Cardiac muscle cell (in vitro differentiated cells and primary cell): ENCODE measurements at regions not wholly inside any gene's neighbourhood (a gene's known extent, or its start where the extent isn't known, plus 50 kb on each side); places are given as distances from the start of the nearest gene placed in this dataset.
A peak's percentile ranks its signal among the peaks of the same experiment; 100 is the strongest.

Experiments used
- DNase-seq, 2 donors: peaks; one replicate each; pipeline versions ENCODE4 v3.0.0 to v3.0.0-alpha.2; 2010 to 2017; ENCODE audit warnings: low read depth in 1 of 2, low spot score in 1 of 2
- H3K27ac ChIP-seq: fragments of 200-600 bp; sonication (generic); 2 replicates; pipeline ENCODE4 v1.5.1; 2016
- H3K27me3 ChIP-seq: fragments of 200-600 bp; sonication (generic); 2 replicates; pipeline ENCODE4 v1.6.0; 2016; ENCODE audit warnings: control low read depth
- H3K36me3 ChIP-seq: fragments of 200-600 bp; sonication (generic); 2 replicates; pipeline ENCODE4 v1.5.1; 2016; ENCODE audit warnings: control low read depth
- H3K4me1 ChIP-seq: fragments of 200-600 bp; sonication (generic); 2 replicates; pipeline ENCODE4 v1.8.1; 2017; ENCODE audit warnings: low read depth, mild to moderate bottlenecking, mixed run types
- H3K4me3 ChIP-seq: fragments of 200-600 bp; sonication (generic); 2 replicates; pipeline ENCODE4 v1.5.1; 2016; ENCODE audit warnings: mild to moderate bottlenecking
- H3K9me3 ChIP-seq: fragments of 200-600 bp; sonication (generic); 2 replicates; pipeline ENCODE4 v1.5.1; 2017; ENCODE audit warnings: low read depth, mild to moderate bottlenecking, control low read depth
- CTCF ChIP-seq: IDR thresholded peaks from 2 replicates; pipeline ENCODE4 v1.5.1; 2012; ENCODE audit warnings: low read depth, mild to moderate bottlenecking, low read length

- no peaks in the 10 kb centered on the region for H3K4me1 ChIP-seq
- no peak overlapping the region for H3K4me3 ChIP-seq
- no peak for TF ChIP-seq CTCF
- H3K36me3 ChIP-seq = no peaks in the 10 kb centered on the region
- DNase-seq = no peak
- H3K27ac ChIP-seq = no peak overlapping the region
- no peaks in the 10 kb centered on the region for H3K9me3 ChIP-seq
- no peaks in the 10 kb centered on the region for H3K27me3 ChIP-seq
Observed at GRCh38 chr1:90650401-90650800, 66.7 kb downstream of the BARHL2 start.

- H3K4me1 ChIP-seq = no peaks in the 10 kb centered on the region
- no peak overlapping the region for H3K27ac ChIP-seq
- TF ChIP-seq CTCF = no peak
Observed at GRCh38 chr1:90640325-90640724, 76.8 kb downstream of the BARHL2 start.

GRCh38 chr1:90622666-90623065 is 94.4 kb downstream of the BARHL2 start:
- Histone ChIP-seq H3K9me3 (no peaks in the 10 kb centered on the region), H3K27ac (no peak overlapping the region), H3K4me3 (no peak overlapping the region), H3K4me1 (no peaks in the 10 kb centered on the region), H3K27me3 (peaks cover 3% of the 10 kb centered on the region), H3K36me3 (no peaks in the 10 kb centered on the region)
- no peak for TF ChIP-seq CTCF
- no peak for DNase-seq

More at GRCh38 chr1:90640325-90640724, 76.8 kb downstream of the BARHL2 start:
- DNase-seq = no peak
- Histone ChIP-seq H3K27me3 (no peaks in the 10 kb centered on the region), H3K36me3 (no peaks in the 10 kb centered on the region), H3K4me3 (no peak overlapping the region), H3K9me3 (no peaks in the 10 kb centered on the region)

- H3K27me3 ChIP-seq = peaks cover 3% of the 10 kb centered on the region
- DNase-seq = no peak
- H3K9me3 ChIP-seq = no peaks in the 10 kb centered on the region
- no peak overlapping the region for H3K4me3 ChIP-seq
- no peaks in the 10 kb centered on the region for H3K4me1 ChIP-seq
- no peak for TF ChIP-seq CTCF
- H3K36me3 ChIP-seq = no peaks in the 10 kb centered on the region
- H3K27ac ChIP-seq = no peak overlapping the region
Observed at GRCh38 chr1:90621986-90622385, 95.1 kb downstream of the BARHL2 start.

GRCh38 chr1:90616395-90616794 is 100.7 kb downstream of the BARHL2 start:
- Histone ChIP-seq H3K36me3 (no peaks in the 10 kb centered on the region), H3K27me3 (no peaks in the 10 kb centered on the region), H3K27ac (no peak overlapping the region), H3K9me3 (no peaks in the 10 kb centered on the region), H3K4me1 (no peaks in the 10 kb centered on the region), H3K4me3 (no peak overlapping the region)
- peak; percentile 1 to 28 for DNase-seq
- no peak for TF ChIP-seq CTCF

- TF ChIP-seq CTCF = peak; percentile 23
- Histone ChIP-seq H3K4me3 (no peak overlapping the region), H3K36me3 (no peaks in the 10 kb centered on the region), H3K4me1 (no peaks in the 10 kb centered on the region), H3K27ac (no peak overlapping the region), H3K27me3 (no peaks in the 10 kb centered on the region), H3K9me3 (no peaks in the 10 kb centered on the region)
- DNase-seq = no peak
Observed at GRCh38 chr1:90614872-90615271, 102.2 kb downstream of the BARHL2 start.
